ENCODE measurements at regions not wholly inside any gene's neighbourhood (a gene's known extent, or its start where the extent isn't known, plus 50 kb on each side); places are given as distances from the start of the nearest gene placed in this dataset.

GRCh38 chr2:120453635-120453998 is 107.7 kb downstream of the INHBB start:
- Histone ChIP-seq H3K27ac (no peak overlapping the region), H3K36me3 (no peaks in the 10 kb centered on the region), H3K4me3 (no peak overlapping the region), H3K4me1 (no peaks in the 10 kb centered on the region), H3K9me3 (peaks cover 13% of the 10 kb centered on the region), H3K27me3 (ENCODE audit: low read depth) (no peaks in the 10 kb centered on the region)
- TF ChIP-seq, protein P1, sequence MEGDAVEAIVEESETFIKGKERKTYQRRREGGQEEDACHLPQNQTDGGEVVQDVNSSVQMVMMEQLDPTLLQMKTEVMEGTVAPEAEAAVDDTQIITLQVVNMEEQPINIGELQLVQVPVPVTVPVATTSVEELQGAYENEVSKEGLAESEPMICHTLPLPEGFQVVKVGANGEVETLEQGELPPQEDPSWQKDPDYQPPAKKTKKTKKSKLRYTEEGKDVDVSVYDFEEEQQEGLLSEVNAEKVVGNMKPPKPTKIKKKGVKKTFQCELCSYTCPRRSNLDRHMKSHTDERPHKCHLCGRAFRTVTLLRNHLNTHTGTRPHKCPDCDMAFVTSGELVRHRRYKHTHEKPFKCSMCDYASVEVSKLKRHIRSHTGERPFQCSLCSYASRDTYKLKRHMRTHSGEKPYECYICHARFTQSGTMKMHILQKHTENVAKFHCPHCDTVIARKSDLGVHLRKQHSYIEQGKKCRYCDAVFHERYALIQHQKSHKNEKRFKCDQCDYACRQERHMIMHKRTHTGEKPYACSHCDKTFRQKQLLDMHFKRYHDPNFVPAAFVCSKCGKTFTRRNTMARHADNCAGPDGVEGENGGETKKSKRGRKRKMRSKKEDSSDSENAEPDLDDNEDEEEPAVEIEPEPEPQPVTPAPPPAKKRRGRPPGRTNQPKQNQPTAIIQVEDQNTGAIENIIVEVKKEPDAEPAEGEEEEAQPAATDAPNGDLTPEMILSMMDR (IDR thresholded peaks at IDR 0.05), result no peak
- intact Hi-C loops (cut with DNase I), result no loop called here
- DNase-seq (peak; percentile 20), ATAC-seq (no peak)

DNA sequence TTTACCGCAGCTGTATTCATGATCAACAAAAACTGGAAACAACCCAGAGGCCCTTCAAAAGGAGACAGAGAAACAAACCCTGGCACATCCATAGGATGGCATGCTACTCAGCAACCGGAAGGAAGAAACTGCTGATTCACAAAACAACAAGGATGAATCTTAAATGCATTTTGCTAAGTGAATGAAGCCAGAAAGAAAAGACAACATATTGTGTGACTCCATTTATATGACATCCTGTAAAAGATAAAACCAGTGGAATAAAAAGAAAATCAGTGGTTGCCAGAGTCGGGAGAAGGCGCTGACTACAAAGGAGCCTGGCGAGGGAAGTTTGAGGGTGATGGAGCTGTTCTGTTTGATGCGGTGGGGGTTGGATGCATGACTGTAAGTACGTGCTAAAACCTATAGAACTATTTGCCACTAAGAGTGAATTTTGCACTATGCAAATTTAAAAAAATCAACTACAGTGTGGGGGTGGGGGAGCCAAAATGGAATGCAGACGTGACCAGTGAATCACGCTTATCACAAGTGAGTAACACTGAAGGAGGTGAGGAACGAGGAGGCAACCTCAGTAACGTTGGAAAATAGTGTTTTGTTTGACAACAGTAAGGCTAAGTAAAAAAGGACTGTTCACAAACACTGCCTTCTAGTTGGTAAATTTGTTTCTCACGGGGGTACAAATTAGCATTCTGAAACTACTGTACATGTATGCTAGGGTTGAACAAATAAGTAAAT is 108.9 kb downstream of the INHBB start:
- TF ChIP-seq, protein P1 (IDR thresholded peaks at IDR 0.05), result no peak
- ATAC-seq, result no peak
- intact Hi-C loops (cut with DNase I), result no loop called here
- DNase-seq, result no peak
- H3K27me3 ChIP-seq (ENCODE audit: low read depth), result no peaks in the 10 kb centered on the region
- no peaks in the 10 kb centered on the region for H3K36me3 ChIP-seq
- H3K9me3 ChIP-seq, result peaks cover 21% of the 10 kb centered on the region
- H3K4me3 ChIP-seq, result no peak overlapping the region
- H3K4me1 ChIP-seq, result no peaks in the 10 kb centered on the region
- no peak overlapping the region for H3K27ac ChIP-seq

DNA sequence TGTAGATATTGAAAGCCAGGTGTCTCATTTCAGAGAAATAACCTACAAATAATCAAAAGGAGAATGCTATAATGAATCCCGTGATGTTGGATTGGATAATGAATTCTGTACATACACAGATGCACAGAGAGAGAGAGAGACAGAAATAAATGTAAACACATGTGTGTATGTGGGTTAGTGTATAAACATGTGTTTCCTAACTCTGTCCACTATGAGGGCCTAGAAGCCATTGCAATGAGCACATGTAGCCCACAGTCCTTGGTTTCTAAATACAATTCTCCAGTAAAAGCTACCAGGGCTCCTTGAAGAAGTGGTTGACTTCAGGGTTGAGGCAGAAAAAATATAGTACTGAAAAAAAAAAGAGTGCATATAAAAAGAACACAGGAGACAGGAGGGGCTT is 109.5 kb downstream of the INHBB start:
- Histone ChIP-seq H3K4me3 (no peak overlapping the region), H3K27me3 (ENCODE audit: low read depth) (no peaks in the 10 kb centered on the region), H3K27ac (no peak overlapping the region), H3K4me1 (no peaks in the 10 kb centered on the region), H3K9me3 (peaks cover 21% of the 10 kb centered on the region), H3K36me3 (no peaks in the 10 kb centered on the region)
- intact Hi-C loops (cut with DNase I), result no loop called here
- TF ChIP-seq, protein P1 (IDR thresholded peaks at IDR 0.05), result no peak
- DNase-seq (no peak), ATAC-seq (no peak)

GRCh38 chr2:120456867-120457266 is 110.9 kb downstream of the INHBB start:
- intact Hi-C loops (cut with DNase I), result no loop called here
- TF ChIP-seq, protein P1 (IDR thresholded peaks at IDR 0.05), result no peak
- H3K4me3 ChIP-seq, result no peak overlapping the region
- no peaks in the 10 kb centered on the region for H3K4me1 ChIP-seq
- ATAC-seq (no peak), DNase-seq (no peak)
- H3K27ac ChIP-seq, result no peak overlapping the region
- H3K9me3 ChIP-seq, result peaks cover 21% of the 10 kb centered on the region
- H3K36me3 ChIP-seq, result no peaks in the 10 kb centered on the region
- H3K27me3 ChIP-seq (ENCODE audit: low read depth), result no peaks in the 10 kb centered on the region

DNA sequence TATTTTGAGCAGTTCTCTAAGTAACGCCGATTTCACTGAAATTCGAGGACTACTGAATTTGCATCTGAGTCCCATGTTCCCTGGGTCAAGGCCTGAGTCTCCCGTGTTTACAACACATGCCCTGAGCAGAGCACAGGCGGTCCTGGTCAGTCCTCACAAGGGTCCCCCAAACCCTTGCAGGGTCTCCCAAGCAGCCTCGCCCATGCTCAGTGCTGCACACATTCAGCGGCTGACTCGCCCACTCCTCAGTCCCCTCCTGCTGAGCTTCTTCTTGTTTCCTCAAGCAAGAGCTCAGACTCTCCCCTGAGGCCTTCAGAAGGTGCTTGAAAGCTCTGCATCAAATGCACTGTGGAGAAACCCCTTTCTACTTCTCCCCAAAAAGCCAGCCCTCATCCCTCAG is 114.6 kb downstream of the INHBB start:
- Histone ChIP-seq H3K27ac (no peak overlapping the region), H3K9me3 (peaks cover 21% of the 10 kb centered on the region), H3K4me1 (no peaks in the 10 kb centered on the region), H3K27me3 (ENCODE audit: low read depth) (no peaks in the 10 kb centered on the region), H3K4me3 (no peak overlapping the region), H3K36me3 (no peaks in the 10 kb centered on the region)
- ATAC-seq (peak in 1 of 2 donors; percentile 41), DNase-seq (peak; percentile 26)
- TF ChIP-seq, protein P1 (IDR thresholded peaks at IDR 0.05), result no peak
- intact Hi-C loops (cut with DNase I), result no loop called here
